ENCODE measurements at regions not wholly inside any gene's neighbourhood (a gene's known extent, or its start where the extent isn't known, plus 50 kb on each side); places are given as distances from the start of the nearest gene placed in this dataset.

GRCh38 chr1:234745276-234745675 is 135.3 kb upstream of the IRF2BP2 start:
- Histone ChIP-seq H3K36me3 (replicated peaks in 1 of 2; ENCODE audit: control extremely low read depth in 1 of 2, control insufficient read depth in 1 of 2, extremely low read depth in 1 of 2, insufficient read depth in 2 of 2, low read length in 1 of 2) (no peaks in the 10 kb centered on the region), H3K4me3 (ENCODE audit: control extremely low read depth in 1 of 5, extremely low read depth in 1 of 5, insufficient read depth in 1 of 5, low read depth in 2 of 5, low read length in 4 of 5) (no peak overlapping the region), H3K4me2 (replicated peaks; ENCODE audit: low read depth, low read length, poor library complexity, severe bottlenecking) (no peak overlapping the region), H3K9me3 (ENCODE audit: control extremely low read depth in 1 of 3, control insufficient read depth in 2 of 3, insufficient read depth in 1 of 3, low read length in 2 of 3) (no peaks in the 10 kb centered on the region), H3K27me3 (replicated peaks in 1 of 4; ENCODE audit: control extremely low read depth in 1 of 4, control insufficient read depth in 3 of 4, insufficient read depth in 4 of 4, low read length in 3 of 4) (no peaks in the 10 kb centered on the region), H3K27ac (ENCODE audit: low read length in 2 of 2) (no peak overlapping the region), H2AFZ (ENCODE audit: insufficient read depth, low read depth, low read length, poor library complexity, severe bottlenecking) (no peak overlapping the region), H3K9ac (ENCODE audit: low read length) (no peak overlapping the region), H3K4me1 (ENCODE audit: control insufficient read depth in 2 of 2, insufficient read depth in 2 of 2, low read length in 2 of 2) (no peaks in the 10 kb centered on the region), H4K20me1 (ENCODE audit: control insufficient read depth, insufficient read depth, low read length, poor library complexity, severe bottlenecking) (no peaks in the 10 kb centered on the region), H3K79me2 (ENCODE audit: control insufficient read depth, insufficient read depth, low read length) (no peaks in the 10 kb centered on the region)
- no peak overlapping the region for H3K4me3 Mint-ChIP-seq
- no peak for ATAC-seq (ENCODE audit: low read depth)
- POLR2A ChIA-PET: no interaction called here
- no peak for DNase-seq
- no peak overlapping the region for H3K27ac Mint-ChIP-seq
- no peaks in the 10 kb centered on the region for H3K27me3 Mint-ChIP-seq
- WGBS (ENCODE audit: insufficient coverage): 99% methylated on average over 9 of the region's 11 CpGs
- H3K9me3 Mint-ChIP-seq (ENCODE audit: insufficient read depth): no peaks in the 10 kb centered on the region
- CTCF ChIA-PET: no interaction called here
- TF ChIP-seq EZH2 (IDR thresholded peaks at IDR 0.05; ENCODE audit: borderline replicate concordance, insufficient read depth, low read depth, low read length, poor library complexity, severe bottlenecking) (no peak), CTCF (IDR thresholded peaks at IDR 0.05) (no peak)
- H3K4me1 Mint-ChIP-seq: no peaks in the 10 kb centered on the region
- intact Hi-C loops (cut with micrococcal nuclease): no loop called here

- DNase-seq (no peak), ATAC-seq (ENCODE audit: low read depth) (no peak)
- H3K4me1 Mint-ChIP-seq: no peaks in the 10 kb centered on the region
- H3K4me3 Mint-ChIP-seq: no peak overlapping the region
- no peak overlapping the region for H3K9ac ChIP-seq (ENCODE audit: low read length)
- ChIA-PET CTCF (interaction anchor here (0.6 to 1.0 kb wide), 2 partner anchors 20 to 100 kb away, joined by 3 to 4 read pairs; no protein-coding TSS in a partner anchor), POLR2A (interaction anchor here (0.7 to 0.9 kb wide), 2 partner anchors 20 to 152 kb away, joined by 3 to 6 read pairs; no protein-coding TSS in a partner anchor)
- H3K27ac ChIP-seq (ENCODE audit: low read length in 2 of 2): no peak overlapping the region
- H2AFZ ChIP-seq (ENCODE audit: insufficient read depth, low read depth, low read length, poor library complexity, severe bottlenecking): no peak overlapping the region
- no peak overlapping the region for H3K4me2 ChIP-seq (replicated peaks; ENCODE audit: low read depth, low read length, poor library complexity, severe bottlenecking)
- no peaks in the 10 kb centered on the region for H3K36me3 ChIP-seq (replicated peaks in 1 of 2; ENCODE audit: control extremely low read depth in 1 of 2, control insufficient read depth in 1 of 2, extremely low read depth in 1 of 2, insufficient read depth in 2 of 2, low read length in 1 of 2)
- H3K9me3 ChIP-seq (ENCODE audit: control extremely low read depth in 1 of 3, control insufficient read depth in 2 of 3, insufficient read depth in 1 of 3, low read length in 2 of 3): no peaks in the 10 kb centered on the region
- H4K20me1 ChIP-seq (ENCODE audit: control insufficient read depth, insufficient read depth, low read length, poor library complexity, severe bottlenecking): no peaks in the 10 kb centered on the region
- H3K27me3 ChIP-seq (replicated peaks in 1 of 4; ENCODE audit: control extremely low read depth in 1 of 4, control insufficient read depth in 3 of 4, insufficient read depth in 4 of 4, low read length in 3 of 4): no peaks in the 10 kb centered on the region
- H3K9me3 Mint-ChIP-seq (ENCODE audit: insufficient read depth): no peaks in the 10 kb centered on the region
- intact Hi-C loops (cut with micrococcal nuclease): no loop called here
- no peak for TF ChIP-seq CTCF (IDR thresholded peaks at IDR 0.05)
- TF ChIP-seq EZH2 (IDR thresholded peaks at IDR 0.05; ENCODE audit: borderline replicate concordance, insufficient read depth, low read depth, low read length, poor library complexity, severe bottlenecking): no peak
- 95% methylated on average over 15 of the region's 18 CpGs for WGBS (ENCODE audit: insufficient coverage)
- no peaks in the 10 kb centered on the region for H3K79me2 ChIP-seq (ENCODE audit: control insufficient read depth, insufficient read depth, low read length)
- no peaks in the 10 kb centered on the region for H3K4me1 ChIP-seq (ENCODE audit: control insufficient read depth in 2 of 2, insufficient read depth in 2 of 2, low read length in 2 of 2)
- no peaks in the 10 kb centered on the region for H3K27me3 Mint-ChIP-seq
- H3K4me3 ChIP-seq (ENCODE audit: control extremely low read depth in 1 of 5, extremely low read depth in 1 of 5, insufficient read depth in 1 of 5, low read depth in 2 of 5, low read length in 4 of 5): no peak overlapping the region
- no peak overlapping the region for H3K27ac Mint-ChIP-seq
Observed at GRCh38 chr1:234743791-234744611, 134.0 kb upstream of the IRF2BP2 start.
